GM10248 (cell line): ENCODE measurements at regions not wholly inside any gene's neighbourhood (a gene's known extent, or its start where the extent isn't known, plus 50 kb on each side); places are given as distances from the start of the nearest gene placed in this dataset.

Experiments used
- CTCF ChIA-PET: fragments of 300-600 bp; sonication (Branson Sonifier 250); formaldehyde crosslinking; extraction: SDS; loops from one replicate; lab custom pipeline; 2021; ENCODE audit warnings: antibody characterized with exemption; lab: Yijun Ruan, JAX
- POLR2A ChIA-PET: fragments of 350-650 bp; sonication (Branson Sonifier 250); formaldehyde crosslinking; extraction: SDS; loops from one replicate; lab custom pipeline; 2020; ENCODE audit warnings: antibody characterized with exemption; lab: Yijun Ruan, JAX
- DNase-seq: peaks from one replicate; pipeline ENCODE4 v3.0.0; 2012; ENCODE audit errors: extremely low spot score
- CTCF ChIP-seq: IDR thresholded peaks from 2 replicates; pipeline ENCODE4 v1.5.1; 2012; ENCODE audit warnings: mild to moderate bottlenecking, low read depth; ENCODE audit errors: extremely low read depth, missing control alignments, control extremely low read depth

GRCh38 chr16:65869261-65869660 is 497.2 kb upstream of the CDH5 start:
- TF ChIP-seq CTCF = no peak
- ChIA-PET CTCF (no interaction called here), POLR2A (no interaction called here)
- DNase-seq = no peak

- POLR2A ChIA-PET = no interaction called here
- no peak for TF ChIP-seq CTCF
- CTCF ChIA-PET = no interaction called here
- no peak for DNase-seq
Measured at GRCh38 chr16:65867276-65867960, 499.1 kb upstream of the CDH5 start.

- ChIA-PET POLR2A (no interaction called here), CTCF (no interaction called here)
- TF ChIP-seq CTCF = no peak
- no peak for DNase-seq
Measured at GRCh38 chr16:65863236-65863635, 503.3 kb upstream of the CDH5 start.

- no peak for TF ChIP-seq CTCF
- no peak for DNase-seq
- CTCF ChIA-PET = no interaction called here
- POLR2A ChIA-PET = no interaction called here
Measured at GRCh38 chr16:65861131-65861731, 505.3 kb upstream of the CDH5 start.

- DNase-seq = no peak
- ChIA-PET POLR2A (no interaction called here), CTCF (no interaction called here)
- TF ChIP-seq CTCF = no peak
Measured at GRCh38 chr16:65855171-65856145, 511.0 kb upstream of the CDH5 start.

- DNase-seq = no peak
- CTCF ChIA-PET = no interaction called here
- TF ChIP-seq CTCF = no peak
- POLR2A ChIA-PET = no interaction called here
Measured at GRCh38 chr16:65846210-65846602, 520.3 kb upstream of the CDH5 start.
